GM12878 (cell line): ENCODE measurements at regions not wholly inside any gene's neighbourhood (a gene's known extent, or its start where the extent isn't known, plus 50 kb on each side); places are given as distances from the start of the nearest gene placed in this dataset.

Experiments
- ATAC-seq: fragments of 200-7000 bp; cut with Tn5 transposase; 3 replicates; pipeline ENCODE4 v1.9.1; 2020; ENCODE audit warnings: mild to moderate bottlenecking, moderate library complexity
- BruUV-seq: library from RNA; stranded (reverse); fragments of 400-500 nt; replicated peaks from 2 replicates; lab custom pipeline; 2021; lab: Mats Ljungman, UMichigan
- CTCF ChIA-PET: fragments of 300-600 bp; sonication (Branson Sonifier 250); formaldehyde crosslinking; extraction: SDS; loops from one replicate; lab custom pipeline; 2021; ENCODE audit warnings: inconsistent platforms; lab: Yijun Ruan, JAX
- POLR2A ChIA-PET: fragments of 350-600 bp; formaldehyde crosslinking; extraction: SDS; loops from one replicate; lab custom pipeline; 2021; ENCODE audit warnings: inconsistent platforms; lab: Charles Lee
- RAD21 ChIA-PET: fragments of 300-600 bp; sonication (Branson Sonifier 250); formaldehyde crosslinking; loops from one replicate; lab custom pipeline; 2023; ENCODE audit warnings: antibody characterized with exemption; ENCODE audit not compliant: unreplicated experiment; lab: Charles Lee
- SMC1A ChIA-PET: fragments of 300-600 bp; sonication (Branson Sonifier 250); formaldehyde crosslinking; loops from one replicate; lab custom pipeline; 2023; ENCODE audit not compliant: unreplicated experiment, uncharacterized antibody; lab: Charles Lee
- DNase-seq: peaks from one replicate; pipeline ENCODE4 v3.0.0-alpha.2; 2011; ENCODE audit warnings: low read depth, low spot score
- FAIRE-seq: peaks from 3 replicates; lab custom pipeline; 2011; peaks lifted over from hg19 to GRCh38; lab: Jason Lieb, UNC
- H2AFZ ChIP-seq: 2 replicates; pipeline ENCODE4 v1.6.0; 2011; ENCODE audit warnings: low read depth, low read length, control low read depth; ENCODE audit not compliant: control insufficient read depth
- H3K27ac ChIP-seq: 2 replicates; pipeline ENCODE4 v1.5.1; 2011; ENCODE audit warnings: control low read depth; ENCODE audit not compliant: control insufficient read depth, insufficient read depth
- H3K27me3 ChIP-seq, 2 experiments: replicated peaks in 1 of 2; 2 replicates each; pipeline versions ENCODE4 v1.6.0 to v1.6.1; 2011; ENCODE audit warnings: low read length in 1 of 2; ENCODE audit not compliant: control insufficient read depth in 2 of 2, insufficient read depth in 2 of 2
- H3K36me3 ChIP-seq, 2 experiments: 2 replicates each; pipeline ENCODE4 v1.5.1; 2011; ENCODE audit warnings: low read length in 1 of 2; ENCODE audit not compliant: control insufficient read depth in 2 of 2, insufficient read depth in 2 of 2
- H3K4me1 ChIP-seq: 2 replicates; pipeline ENCODE4 v1.6.1; 2011; ENCODE audit warnings: mild to moderate bottlenecking, low read length, moderate library complexity, mixed read lengths; ENCODE audit not compliant: control insufficient read depth, insufficient read depth
- H3K4me2 ChIP-seq: 2 replicates; pipeline ENCODE4 v1.6.0; 2011; ENCODE audit warnings: control low read depth; ENCODE audit not compliant: control insufficient read depth, insufficient read depth
- H3K4me3 ChIP-seq: fragments of 200-600 bp; sonication (generic); 2 replicates; pipeline ENCODE4 v1.5.1; 2016
- H3K79me2 ChIP-seq: 2 replicates; pipeline ENCODE4 v1.6.0; 2011; ENCODE audit warnings: low read length; ENCODE audit not compliant: control insufficient read depth, insufficient read depth
- H3K9ac ChIP-seq: 2 replicates; pipeline ENCODE4 v1.8.0; 2011; ENCODE audit warnings: low read length, control low read depth, mixed read lengths; ENCODE audit not compliant: control insufficient read depth, insufficient read depth
- H3K9me3 ChIP-seq: replicated peaks from 3 replicates; pipeline ENCODE4 v1.5.1; 2011; ENCODE audit warnings: mild to moderate bottlenecking, low read length; ENCODE audit not compliant: control insufficient read depth, insufficient read depth
- H4K20me1 ChIP-seq: 2 replicates; pipeline ENCODE4 v1.6.0; 2011; ENCODE audit not compliant: control insufficient read depth, insufficient read depth
- BACH1 ChIP-seq: fragments of 450-650 bp; IDR thresholded peaks from 2 replicates; pipeline ENCODE4 v1.6.1; 2017; ENCODE audit warnings: mild to moderate bottlenecking, borderline replicate concordance
- CBX5 ChIP-seq: sonication (generic); IDR thresholded peaks from 2 replicates; pipeline ENCODE4 v1.6.1; 2016; ENCODE audit warnings: low read depth, moderate library complexity, mild to moderate bottlenecking, inconsistent platforms
- CREB1 ChIP-seq: IDR thresholded peaks from 2 replicates; pipeline ENCODE4 v1.6.1; 2012; ENCODE audit warnings: low read depth, mild to moderate bottlenecking, inconsistent platforms
- FOXM1 ChIP-seq: IDR thresholded peaks from 2 replicates; pipeline ENCODE4 v1.6.1; 2012; ENCODE audit warnings: low read depth, mild to moderate bottlenecking, inconsistent platforms, low read length, moderate library complexity
- JUND ChIP-seq: IDR thresholded peaks from 2 replicates; pipeline ENCODE4 v1.6.1; 2012; ENCODE audit warnings: low read depth, mild to moderate bottlenecking, low read length, improper control_type of control experiment, moderate library complexity
- NKRF ChIP-seq: fragments of 450-650 bp; conservative IDR thresholded peaks from 2 replicates; pipeline ENCODE4 v1.6.1; 2017; ENCODE audit warnings: mild to moderate bottlenecking, moderate library complexity
- POLR2A ChIP-seq: IDR thresholded peaks from 2 replicates; pipeline ENCODE4 v1.6.1; 2011; ENCODE audit warnings: low read depth, mild to moderate bottlenecking, low read length
- SMARCA5 ChIP-seq: fragments of 450-650 bp; IDR thresholded peaks from 2 replicates; pipeline ENCODE4 v1.6.1; 2017; ENCODE audit warnings: mild to moderate bottlenecking
- STAT1 ChIP-seq: fragments of 450-650 bp; conservative IDR thresholded peaks from 2 replicates; pipeline ENCODE4 v1.6.1; 2014; ENCODE audit warnings: antibody characterized with exemption, mild to moderate bottlenecking
- USF2 ChIP-seq: IDR thresholded peaks from 2 replicates; pipeline ENCODE4 v1.6.1; 2011; ENCODE audit warnings: low read depth, low read length, improper control_type of control experiment, borderline replicate concordance
- WGBS: methylation state at CpG from one replicate; pipeline ENCODE4 v1.1.6; 2016; ENCODE audit warnings: low lambda C conversion rate; ENCODE audit not compliant: insufficient replicate concordance, insufficient coverage; ENCODE audit errors: missing lambda C conversion rate; 5-methylcytosine and 5-hydroxymethylcytosine counted together
- in situ Hi-C: fragments of 300-500 bp; cut with MboI; formaldehyde crosslinking; loops from 9 replicates; pipeline ENCODE4 v1.14.3; 2018; ENCODE audit warnings: mixed read lengths
- intact Hi-C: fragments of 100-400 bp; cut with micrococcal nuclease; formaldehyde crosslinking; loops from one replicate; pipeline ENCODE4 v1.14.2; 2022; ENCODE audit not compliant: unreplicated experiment
- TF ChIP-seq, protein P1 (sequence below): fragments of 150-350 bp; IDR thresholded peaks from 2 replicates; pipeline ENCODE4 v1.6.1; 2016; ENCODE audit warnings: low read depth, low read length

DNA sequence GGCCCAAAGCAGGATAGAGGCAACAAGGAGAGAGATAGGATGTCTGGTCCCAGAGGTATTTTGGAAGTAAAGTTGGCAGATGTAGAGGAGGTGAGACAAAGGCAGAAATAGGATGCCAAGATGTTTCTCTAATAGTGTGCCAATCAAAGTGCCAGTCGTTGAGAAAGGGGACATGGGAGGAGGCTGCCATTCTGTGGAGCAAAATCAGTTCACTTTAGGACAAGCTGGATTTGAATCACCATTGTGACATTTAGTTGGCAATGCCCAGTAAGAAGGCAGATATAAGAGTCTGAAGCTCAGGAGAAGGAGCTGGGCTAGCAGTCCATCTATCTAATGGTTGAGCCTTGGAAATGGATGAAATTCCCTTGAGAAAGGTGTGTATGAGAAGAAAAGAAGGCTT lies 53.8 kb downstream of the ADRB2 start:
- DNase-seq (no peak), FAIRE-seq (no peak)
- no peak overlapping the region for H3K4me3 ChIP-seq
- H3K9me3 ChIP-seq, result no peaks in the 10 kb centered on the region
- H3K4me1 ChIP-seq, result no peaks in the 10 kb centered on the region
- H3K36me3 ChIP-seq, result no peaks in the 10 kb centered on the region
- WGBS, result 0% methylated on average over 1 of the region's 1 CpG
- H3K27me3 ChIP-seq, result no peaks in the 10 kb centered on the region
- H2AFZ ChIP-seq, result no peak overlapping the region
- ChIA-PET SMC1A (interaction anchor here (0.6 to 1.5 kb wide), 5 partner anchors 19 to 992 kb away, joined by 3 to 6 read pairs (median 3); no protein-coding TSS in a partner anchor), CTCF (interaction anchor here (1.1 kb wide), 1 partner anchor 149 kb away, joined by 3 read pairs; no protein-coding TSS in a partner anchor)
- no peak overlapping the region for H3K9ac ChIP-seq
- no peak overlapping the region for H3K4me2 ChIP-seq
- no TSS peak for BruUV-seq
- no peak for TF ChIP-seq STAT1
- no peak for TF ChIP-seq JUND
- no peak for TF ChIP-seq USF2
- no peak for TF ChIP-seq FOXM1
- TF ChIP-seq NKRF, result no peak
- TF ChIP-seq CBX5, result no peak
- TF ChIP-seq, protein P1, sequence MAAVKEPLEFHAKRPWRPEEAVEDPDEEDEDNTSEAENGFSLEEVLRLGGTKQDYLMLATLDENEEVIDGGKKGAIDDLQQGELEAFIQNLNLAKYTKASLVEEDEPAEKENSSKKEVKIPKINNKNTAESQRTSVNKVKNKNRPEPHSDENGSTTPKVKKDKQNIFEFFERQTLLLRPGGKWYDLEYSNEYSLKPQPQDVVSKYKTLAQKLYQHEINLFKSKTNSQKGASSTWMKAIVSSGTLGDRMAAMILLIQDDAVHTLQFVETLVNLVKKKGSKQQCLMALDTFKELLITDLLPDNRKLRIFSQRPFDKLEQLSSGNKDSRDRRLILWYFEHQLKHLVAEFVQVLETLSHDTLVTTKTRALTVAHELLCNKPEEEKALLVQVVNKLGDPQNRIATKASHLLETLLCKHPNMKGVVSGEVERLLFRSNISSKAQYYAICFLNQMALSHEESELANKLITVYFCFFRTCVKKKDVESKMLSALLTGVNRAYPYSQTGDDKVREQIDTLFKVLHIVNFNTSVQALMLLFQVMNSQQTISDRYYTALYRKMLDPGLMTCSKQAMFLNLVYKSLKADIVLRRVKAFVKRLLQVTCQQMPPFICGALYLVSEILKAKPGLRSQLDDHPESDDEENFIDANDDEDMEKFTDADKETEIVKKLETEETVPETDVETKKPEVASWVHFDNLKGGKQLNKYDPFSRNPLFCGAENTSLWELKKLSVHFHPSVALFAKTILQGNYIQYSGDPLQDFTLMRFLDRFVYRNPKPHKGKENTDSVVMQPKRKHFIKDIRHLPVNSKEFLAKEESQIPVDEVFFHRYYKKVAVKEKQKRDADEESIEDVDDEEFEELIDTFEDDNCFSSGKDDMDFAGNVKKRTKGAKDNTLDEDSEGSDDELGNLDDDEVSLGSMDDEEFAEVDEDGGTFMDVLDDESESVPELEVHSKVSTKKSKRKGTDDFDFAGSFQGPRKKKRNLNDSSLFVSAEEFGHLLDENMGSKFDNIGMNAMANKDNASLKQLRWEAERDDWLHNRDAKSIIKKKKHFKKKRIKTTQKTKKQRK, result no peak
- no peak for TF ChIP-seq BACH1
- no peak for TF ChIP-seq CREB1
- no peak for TF ChIP-seq SMARCA5
- no peak for TF ChIP-seq POLR2A
- TF ChIP-seq, all 136 proteins: peak for 0
- ATAC-seq, result no peak
- Histone ChIP-seq H3K79me2 (no peaks in the 10 kb centered on the region), H4K20me1 (no peaks in the 10 kb centered on the region), H3K27ac (no peak overlapping the region)
- RAD21 ChIA-PET, result no interaction called here
- in situ Hi-C loops (no loop called here), intact Hi-C loops (no loop called here)
- POLR2A ChIA-PET, result no interaction called here
